ENCODE measurements at regions not wholly inside any gene's neighbourhood (a gene's known extent, or its start where the extent isn't known, plus 50 kb on each side); places are given as distances from the start of the nearest gene placed in this dataset.

DNA sequence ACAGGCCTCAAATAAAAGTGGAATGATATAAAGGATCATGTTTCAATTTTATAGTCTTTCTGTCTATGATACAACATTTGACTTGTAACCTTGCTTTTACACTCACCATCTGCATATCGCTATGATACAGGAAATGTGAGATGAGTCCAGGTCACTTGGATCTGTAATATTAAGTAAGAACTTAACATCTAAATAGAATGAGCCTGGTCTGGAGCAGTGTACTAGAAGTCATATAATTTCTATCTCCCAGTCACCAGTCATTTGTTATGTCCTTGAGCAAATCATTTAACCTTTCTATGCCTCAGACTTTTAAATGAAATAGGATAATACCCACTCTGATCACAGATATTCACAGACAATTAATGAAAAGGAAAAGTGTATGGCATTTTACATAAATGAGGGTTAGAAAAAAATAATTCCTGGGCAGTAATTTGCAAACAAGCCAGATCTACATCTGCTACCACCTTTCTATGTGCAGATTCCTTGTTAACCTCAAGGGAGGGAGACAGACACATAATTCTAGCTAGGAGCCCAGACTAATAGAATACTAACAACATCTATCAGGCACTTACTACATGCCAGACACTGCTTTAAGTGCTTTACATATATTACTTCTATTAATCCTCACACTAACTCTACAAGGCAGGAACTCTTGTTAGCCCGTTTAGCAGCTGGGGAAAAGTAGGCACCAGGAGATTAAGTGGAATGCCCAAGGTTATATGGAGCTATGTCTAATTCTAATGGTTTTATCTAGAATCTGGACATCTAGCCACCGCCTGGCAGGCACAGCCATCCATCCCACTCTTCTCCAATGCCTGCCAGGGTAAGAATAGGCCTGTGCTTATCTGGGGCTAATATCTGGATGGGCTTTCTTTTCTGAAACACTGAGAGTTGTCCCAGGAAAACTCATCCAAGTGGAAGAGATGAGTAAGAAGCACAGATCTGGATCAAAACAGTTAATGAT lies 313.6 kb upstream of the CDH20 start:
- TF ChIP-seq CEBPB (IDR thresholded peaks at IDR 0.05) (no peak), POLR2A (IDR thresholded peaks at IDR 0.05; ENCODE audit: low read length) (no peak), ATOH8 (CRISPR knock-in tag; IDR thresholded peaks at IDR 0.05; ENCODE audit: low read depth) (no peak), REST (IDR thresholded peaks at IDR 0.05) (no peak), ZNF302 (CRISPR knock-in tag; IDR thresholded peaks at IDR 0.05) (no peak)
- TF ChIP-seq, protein P1, sequence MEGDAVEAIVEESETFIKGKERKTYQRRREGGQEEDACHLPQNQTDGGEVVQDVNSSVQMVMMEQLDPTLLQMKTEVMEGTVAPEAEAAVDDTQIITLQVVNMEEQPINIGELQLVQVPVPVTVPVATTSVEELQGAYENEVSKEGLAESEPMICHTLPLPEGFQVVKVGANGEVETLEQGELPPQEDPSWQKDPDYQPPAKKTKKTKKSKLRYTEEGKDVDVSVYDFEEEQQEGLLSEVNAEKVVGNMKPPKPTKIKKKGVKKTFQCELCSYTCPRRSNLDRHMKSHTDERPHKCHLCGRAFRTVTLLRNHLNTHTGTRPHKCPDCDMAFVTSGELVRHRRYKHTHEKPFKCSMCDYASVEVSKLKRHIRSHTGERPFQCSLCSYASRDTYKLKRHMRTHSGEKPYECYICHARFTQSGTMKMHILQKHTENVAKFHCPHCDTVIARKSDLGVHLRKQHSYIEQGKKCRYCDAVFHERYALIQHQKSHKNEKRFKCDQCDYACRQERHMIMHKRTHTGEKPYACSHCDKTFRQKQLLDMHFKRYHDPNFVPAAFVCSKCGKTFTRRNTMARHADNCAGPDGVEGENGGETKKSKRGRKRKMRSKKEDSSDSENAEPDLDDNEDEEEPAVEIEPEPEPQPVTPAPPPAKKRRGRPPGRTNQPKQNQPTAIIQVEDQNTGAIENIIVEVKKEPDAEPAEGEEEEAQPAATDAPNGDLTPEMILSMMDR (IDR thresholded peaks at IDR 0.05), result no peak
- TF ChIP-seq, protein P2, sequence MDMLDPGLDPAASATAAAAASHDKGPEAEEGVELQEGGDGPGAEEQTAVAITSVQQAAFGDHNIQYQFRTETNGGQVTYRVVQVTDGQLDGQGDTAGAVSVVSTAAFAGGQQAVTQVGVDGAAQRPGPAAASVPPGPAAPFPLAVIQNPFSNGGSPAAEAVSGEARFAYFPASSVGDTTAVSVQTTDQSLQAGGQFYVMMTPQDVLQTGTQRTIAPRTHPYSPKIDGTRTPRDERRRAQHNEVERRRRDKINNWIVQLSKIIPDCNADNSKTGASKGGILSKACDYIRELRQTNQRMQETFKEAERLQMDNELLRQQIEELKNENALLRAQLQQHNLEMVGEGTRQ (IDR thresholded peaks at IDR 0.05), result no peak
- TF ChIP-seq, protein P3, sequence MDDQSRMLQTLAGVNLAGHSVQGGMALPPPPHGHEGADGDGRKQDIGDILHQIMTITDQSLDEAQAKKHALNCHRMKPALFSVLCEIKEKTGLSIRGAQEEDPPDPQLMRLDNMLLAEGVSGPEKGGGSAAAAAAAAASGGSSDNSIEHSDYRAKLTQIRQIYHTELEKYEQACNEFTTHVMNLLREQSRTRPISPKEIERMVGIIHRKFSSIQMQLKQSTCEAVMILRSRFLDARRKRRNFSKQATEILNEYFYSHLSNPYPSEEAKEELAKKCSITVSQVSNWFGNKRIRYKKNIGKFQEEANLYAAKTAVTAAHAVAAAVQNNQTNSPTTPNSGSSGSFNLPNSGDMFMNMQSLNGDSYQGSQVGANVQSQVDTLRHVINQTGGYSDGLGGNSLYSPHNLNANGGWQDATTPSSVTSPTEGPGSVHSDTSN (IDR thresholded peaks at IDR 0.05), result no peak
